ENCODE measurements at regions not wholly inside any gene's neighbourhood (a gene's known extent, or its start where the extent isn't known, plus 50 kb on each side); places are given as distances from the start of the nearest gene placed in this dataset.

- H3K36me3 ChIP-seq (ENCODE audit: control insufficient read depth, insufficient read depth, low read length), result no peaks in the 10 kb centered on the region
- peaks cover 4% of the 10 kb centered on the region for H3K9me3 ChIP-seq (ENCODE audit: control insufficient read depth, low read length)
- H3K4me1 ChIP-seq (ENCODE audit: control insufficient read depth, insufficient read depth, low read length), result no peaks in the 10 kb centered on the region
- no peak overlapping the region for H3K27ac ChIP-seq (ENCODE audit: low read depth, low read length)
- TF ChIP-seq CTCF (conservative IDR thresholded peaks at IDR 0.05), result no peak
- no peak for DNase-seq
- H3K27me3 ChIP-seq (ENCODE audit: control insufficient read depth, insufficient read depth, low read length, poor library complexity, severe bottlenecking), result no peaks in the 10 kb centered on the region
- no peak overlapping the region for H3K9ac ChIP-seq (ENCODE audit: extremely low read depth, low read length, poor library complexity, severe bottlenecking)
- no peaks in the 10 kb centered on the region for H3K4me1 Mint-ChIP-seq
- H3K27me3 Mint-ChIP-seq (ENCODE audit: insufficient read depth), result no peaks in the 10 kb centered on the region
- peaks cover 2% of the 10 kb centered on the region for H3K9me3 Mint-ChIP-seq
- H3K4me3 ChIP-seq (ENCODE audit: low read length), result no peak overlapping the region
- no peak overlapping the region for H3K27ac Mint-ChIP-seq
- WGBS, 2 experiments (ENCODE audit: insufficient coverage in 1 of 2, insufficient read length in 1 of 2), result 90% methylated on average over 1 of the region's 1 CpG; no CpG with 5 or more reads in 1 of the 2 experiments
- H3K4me3 Mint-ChIP-seq, result no peak overlapping the region
- no peaks in the 10 kb centered on the region for H3K36me3 Mint-ChIP-seq (ENCODE audit: low read depth)
Observed at GRCh38 chr7:85622059-85622458, 435.2 kb upstream of the SEMA3D start.

- H3K27ac Mint-ChIP-seq, result no peak overlapping the region
- Histone ChIP-seq H3K9ac (ENCODE audit: extremely low read depth, low read length, poor library complexity, severe bottlenecking) (no peak overlapping the region), H3K9me3 (ENCODE audit: control insufficient read depth, low read length) (peaks cover 4% of the 10 kb centered on the region), H3K27ac (ENCODE audit: low read depth, low read length) (no peak overlapping the region), H3K4me1 (ENCODE audit: control insufficient read depth, insufficient read depth, low read length) (no peaks in the 10 kb centered on the region), H3K4me3 (ENCODE audit: low read length) (no peak overlapping the region), H3K27me3 (ENCODE audit: control insufficient read depth, insufficient read depth, low read length, poor library complexity, severe bottlenecking) (no peaks in the 10 kb centered on the region), H3K36me3 (ENCODE audit: control insufficient read depth, insufficient read depth, low read length) (no peaks in the 10 kb centered on the region)
- no peak for TF ChIP-seq CTCF (conservative IDR thresholded peaks at IDR 0.05)
- H3K4me3 Mint-ChIP-seq, result no peak overlapping the region
- no peak for DNase-seq
- peaks cover 3% of the 10 kb centered on the region for H3K9me3 Mint-ChIP-seq
- no peaks in the 10 kb centered on the region for H3K4me1 Mint-ChIP-seq
- no peaks in the 10 kb centered on the region for H3K36me3 Mint-ChIP-seq (ENCODE audit: low read depth)
- WGBS, 2 experiments (ENCODE audit: insufficient coverage in 1 of 2, insufficient read length in 1 of 2), result 96 to 100% methylated on average over 2 to 3 of the region's 3 CpGs
- H3K27me3 Mint-ChIP-seq (ENCODE audit: insufficient read depth), result no peaks in the 10 kb centered on the region
Observed at GRCh38 chr7:85620936-85621685, 434.3 kb upstream of the SEMA3D start.

- TF ChIP-seq CTCF (conservative IDR thresholded peaks at IDR 0.05), result no peak
- no peak overlapping the region for H3K27ac Mint-ChIP-seq
- H3K9ac ChIP-seq (ENCODE audit: extremely low read depth, low read length, poor library complexity, severe bottlenecking), result no peak overlapping the region
- H3K4me3 ChIP-seq (ENCODE audit: low read length), result no peak overlapping the region
- WGBS, 2 experiments (ENCODE audit: insufficient coverage in 1 of 2, insufficient read length in 1 of 2), result 100% methylated on average over 1 of the region's 1 CpG; no CpG with 5 or more reads in 1 of the 2 experiments
- no peaks in the 10 kb centered on the region for H3K27me3 ChIP-seq (ENCODE audit: control insufficient read depth, insufficient read depth, low read length, poor library complexity, severe bottlenecking)
- H3K27ac ChIP-seq (ENCODE audit: low read depth, low read length), result no peak overlapping the region
- H3K36me3 ChIP-seq (ENCODE audit: control insufficient read depth, insufficient read depth, low read length), result no peaks in the 10 kb centered on the region
- DNase-seq, result no peak
- H3K4me3 Mint-ChIP-seq, result no peak overlapping the region
- H3K4me1 Mint-ChIP-seq, result no peaks in the 10 kb centered on the region
- no peaks in the 10 kb centered on the region for H3K36me3 Mint-ChIP-seq (ENCODE audit: low read depth)
- H3K9me3 Mint-ChIP-seq, result peaks cover 9% of the 10 kb centered on the region
- H3K27me3 Mint-ChIP-seq (ENCODE audit: insufficient read depth), result no peaks in the 10 kb centered on the region
- peaks cover 15% of the 10 kb centered on the region for H3K9me3 ChIP-seq (ENCODE audit: control insufficient read depth, low read length)
- H3K4me1 ChIP-seq (ENCODE audit: control insufficient read depth, insufficient read depth, low read length), result no peaks in the 10 kb centered on the region
Observed at GRCh38 chr7:85619236-85619635, 432.4 kb upstream of the SEMA3D start.
